Panc1 (cell line): ENCODE measurements at regions not wholly inside any gene's neighbourhood (a gene's known extent, or its start where the extent isn't known, plus 50 kb on each side); places are given as distances from the start of the nearest gene placed in this dataset.

Source experiments
- ATAC-seq: fragments of 200-7000 bp; cut with Tn5 transposase; 2 replicates; pipeline ENCODE4 v1.9.1; 2020; ENCODE audit warnings: mild to moderate bottlenecking, moderate library complexity
- BruUV-seq: library from RNA; stranded (reverse); fragments of 400-500 nt; replicated peaks from 2 replicates; lab custom pipeline; 2021; lab: Mats Ljungman, UMichigan
- CTCF ChIA-PET: fragments of 300-600 bp; sonication (Branson Sonifier 250); formaldehyde crosslinking; loops from one replicate; lab custom pipeline; 2022; ENCODE audit warnings: antibody characterized with exemption; lab: Charles Lee
- POLR2A ChIA-PET: fragments of 300-600 bp; sonication (Branson Sonifier 250); formaldehyde crosslinking; loops from one replicate; lab custom pipeline; 2022; ENCODE audit warnings: antibody characterized with exemption; lab: Charles Lee
- DNase-seq: peaks from one replicate; pipeline ENCODE4 v3.0.0-alpha.2; 2010; ENCODE audit warnings: low read depth, low spot score
- H3K27ac ChIP-seq: 2 replicates; pipeline ENCODE4 v1.5.1; 2011; ENCODE audit warnings: mild to moderate bottlenecking, low read length, inconsistent platforms
- H3K27me3 ChIP-seq: fragments of 200-500 bp; sonication (Bioruptor generic); 2 replicates; pipeline ENCODE4 v1.6.0; 2014; ENCODE audit warnings: low read length, inconsistent platforms; ENCODE audit not compliant: control insufficient read depth, insufficient read depth
- H3K36me3 ChIP-seq: fragments of 200-500 bp; sonication (Bioruptor generic); 2 replicates; pipeline ENCODE4 v1.5.1; 2014; ENCODE audit warnings: inconsistent platforms, mild to moderate bottlenecking, low read length, moderate library complexity; ENCODE audit not compliant: control insufficient read depth, insufficient read depth
- H3K4me1 ChIP-seq: 2 replicates; pipeline ENCODE4 v1.5.1; 2011; ENCODE audit warnings: inconsistent platforms, mild to moderate bottlenecking, low read length, moderate library complexity; ENCODE audit not compliant: control insufficient read depth, insufficient read depth
- H3K4me3 ChIP-seq, 2 experiments: 2 replicates each; pipeline ENCODE4 v1.5.1; 2011 to 2012; ENCODE audit warnings: low read depth in 2 of 2, low read length in 2 of 2, mild to moderate bottlenecking in 2 of 2, inconsistent platforms in 1 of 2, moderate library complexity in 1 of 2
- H3K9me3 ChIP-seq: fragments of 200-500 bp; sonication (Bioruptor generic); 2 replicates; pipeline ENCODE4 v1.5.1; 2014; ENCODE audit warnings: low read depth, mild to moderate bottlenecking, inconsistent platforms, low read length, moderate library complexity; ENCODE audit not compliant: control insufficient read depth, insufficient read depth
- CTCF ChIP-seq: fragments of 450-650 bp; IDR thresholded peaks from 2 replicates; pipeline ENCODE4 v1.5.1; 2017; ENCODE audit warnings: mild to moderate bottlenecking
- POLR2AphosphoS5 ChIP-seq: IDR thresholded peaks from 2 replicates; pipeline ENCODE4 v1.6.1; 2012; ENCODE audit warnings: mild to moderate bottlenecking, low read depth, low read length, moderate library complexity
- REST ChIP-seq, 2 experiments: IDR thresholded peaks; 2 replicates each; pipeline ENCODE4 v1.6.1; 2011 to 2012; ENCODE audit warnings: low read depth in 2 of 2, control low read depth in 1 of 2, low read length in 1 of 2, mild to moderate bottlenecking in 1 of 2, moderate library complexity in 1 of 2; ENCODE audit not compliant: insufficient read depth in 1 of 2
- SIN3A ChIP-seq: IDR thresholded peaks from 2 replicates; pipeline ENCODE4 v1.6.1; 2012; ENCODE audit warnings: low read depth, mild to moderate bottlenecking, low read length, moderate library complexity, borderline replicate concordance; ENCODE audit not compliant: insufficient read depth
- TCF7L2 ChIP-seq: IDR thresholded peaks from 2 replicates; pipeline ENCODE4 v1.6.1; 2011; ENCODE audit warnings: mild to moderate bottlenecking, low read depth, low read length, inconsistent platforms
- in situ Hi-C: cut with HindIII; loops from 2 replicates; pipeline ENCODE4 v1.10.0; 2016; ENCODE audit warnings: low sequenced_read_pairs, low pct_unique_long_range_greater_than_20kb
- intact Hi-C: fragments of 100-400 bp; cut with micrococcal nuclease; formaldehyde crosslinking; loops from one replicate; pipeline ENCODE4 v1.10.0; 2022; ENCODE audit not compliant: unreplicated experiment

- BruUV-seq: no TSS peak
- Histone ChIP-seq H3K36me3 (no peaks in the 10 kb centered on the region), H3K27me3 (no peaks in the 10 kb centered on the region), H3K4me1 (no peaks in the 10 kb centered on the region), H3K4me3 (no peak overlapping the region), H3K27ac (no peak overlapping the region), H3K9me3 (peaks cover 7% of the 10 kb centered on the region; the same call in 1 of the 2 replicates)
- ChIA-PET CTCF (no interaction called here), POLR2A (interaction anchor here (0.6 kb wide), 1 partner anchor 44 kb away, joined by 7 read pairs; no protein-coding TSS in a partner anchor)
- TF ChIP-seq TCF7L2: no peak
- in situ Hi-C loops (no loop called here), intact Hi-C loops (loop anchor here (10.0 kb wide), 1 partner anchor 177 kb away; no protein-coding TSS in a partner anchor)
- ATAC-seq (no peak), DNase-seq (no peak)
Observed at GRCh38 chr3:102017784-102018183, 168.5 kb downstream of the NFKBIZ start.

- in situ Hi-C loops: no loop called here
- H3K4me3 ChIP-seq: no peak overlapping the region
- ATAC-seq: no peak
- ChIA-PET POLR2A (no interaction called here), CTCF (no interaction called here)
- no peaks in the 10 kb centered on the region for H3K4me1 ChIP-seq
- no peak for DNase-seq
- no peaks in the 10 kb centered on the region for H3K27me3 ChIP-seq
- no TSS peak for BruUV-seq
- H3K27ac ChIP-seq: no peak overlapping the region
- H3K9me3 ChIP-seq: peaks cover 7% of the 10 kb centered on the region; the same call in 1 of the 2 replicates
- TF ChIP-seq SIN3A (no peak), REST (IDR thresholded peaks at IDR 0.05; ENCODE audit: insufficient read depth in 1 of 2, low read depth in 2 of 2, low read length in 1 of 2) (no peak), POLR2AphosphoS5 (no peak), TCF7L2 (no peak), CTCF (no peak)
- no peaks in the 10 kb centered on the region for H3K36me3 ChIP-seq
- intact Hi-C loops: loop anchor here (10.0 kb wide), 1 partner anchor 176 kb away; no protein-coding TSS in a partner anchor
Observed at GRCh38 chr3:102018551-102018950, 169.2 kb downstream of the NFKBIZ start.

- BruUV-seq: no TSS peak
- ATAC-seq: no peak
- Histone ChIP-seq H3K27me3 (no peaks in the 10 kb centered on the region), H3K27ac (no peak overlapping the region), H3K36me3 (no peaks in the 10 kb centered on the region), H3K4me3 (no peak overlapping the region), H3K9me3 (no peaks in the 10 kb centered on the region; the same call in 1 of the 2 replicates), H3K4me1 (no peaks in the 10 kb centered on the region)
- CTCF ChIA-PET: no interaction called here
- POLR2A ChIA-PET: no interaction called here
- intact Hi-C loops: no loop called here
- in situ Hi-C loops: no loop called here
- no peak for DNase-seq
- no peak for TF ChIP-seq CTCF
- no peak for TF ChIP-seq REST (IDR thresholded peaks at IDR 0.05; ENCODE audit: insufficient read depth in 1 of 2, low read depth in 2 of 2, low read length in 1 of 2)
- TF ChIP-seq TCF7L2: no peak
- TF ChIP-seq POLR2AphosphoS5: no peak
- TF ChIP-seq SIN3A: no peak
Observed at GRCh38 chr3:102020735-102021134, 171.4 kb downstream of the NFKBIZ start.
